ENCODE measurements at regions not wholly inside any gene's neighbourhood (a gene's known extent, or its start where the extent isn't known, plus 50 kb on each side); places are given as distances from the start of the nearest gene placed in this dataset.
A peak's percentile ranks its signal among the peaks of the same experiment; 100 is the strongest.

DNA sequence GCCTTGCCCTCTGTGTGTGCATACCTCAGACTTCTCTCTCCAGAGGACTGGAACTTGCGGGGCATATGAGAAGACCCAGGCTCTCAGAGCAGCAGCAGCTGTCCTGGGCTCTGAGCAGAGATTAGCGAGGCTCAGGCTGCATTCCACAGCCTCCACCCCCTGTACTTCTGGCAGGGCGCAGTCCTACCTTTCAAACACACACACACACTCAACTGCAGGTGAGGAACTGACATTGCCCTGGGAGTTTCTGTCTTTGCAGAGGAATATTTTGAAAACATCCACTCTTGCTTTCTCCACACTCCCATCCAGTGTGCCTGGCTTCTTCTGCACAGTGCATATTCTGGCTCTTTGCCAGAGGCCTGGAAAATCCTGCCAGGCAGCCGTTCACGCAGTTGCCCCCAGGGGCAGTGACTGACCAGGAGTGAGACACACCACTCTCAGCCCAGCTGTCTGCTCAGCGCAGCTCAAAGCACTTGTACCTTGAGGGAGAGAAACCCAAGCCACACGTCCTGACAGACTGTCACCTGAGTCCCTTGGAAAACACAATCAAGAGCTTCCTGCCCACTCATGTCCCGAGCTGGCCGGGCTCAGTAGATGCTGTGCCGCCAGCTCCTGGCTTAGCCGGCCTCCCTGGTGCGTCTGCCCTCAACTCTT, 460.8 kb downstream of the RNF144A start:
- intact Hi-C loops (cut with micrococcal nuclease) (no loop called here), in situ Hi-C loops (cut with MboI) (no loop called here)
- DNase-seq (ENCODE audit: extremely low read depth in 1 of 4, low spot score in 3 of 4): no peak
- H3K9me3 ChIP-seq (replicated peaks; ENCODE audit: control insufficient read depth, insufficient read depth, low read depth, low read length): no peaks in the 10 kb centered on the region
- CTCF ChIA-PET (ENCODE audit: low intra/inter-chr PET ratio): interaction anchor here (0.6 kb wide), 1 partner anchor 277 kb away, joined by 3 read pairs; no protein-coding TSS in a partner anchor
- no peaks in the 10 kb centered on the region for H4K20me1 ChIP-seq (replicated peaks; ENCODE audit: control insufficient read depth, insufficient read depth, low read length)
- H2AFZ ChIP-seq (ENCODE audit: low read depth, low read length): no peak overlapping the region
- no peak overlapping the region for H3K27ac ChIP-seq (ENCODE audit: extremely low read depth, low read depth, low read length)
- no peaks in the 10 kb centered on the region for H3K36me3 ChIP-seq (ENCODE audit: control insufficient read depth, insufficient read depth, low read length)
- TF ChIP-seq SIX5 (IDR thresholded peaks at IDR 0.05; ENCODE audit: borderline replicate concordance in 1 of 2, insufficient read depth in 1 of 2, low read depth in 1 of 2, low read length in 2 of 2) (no peak), NFIC (IDR thresholded peaks at IDR 0.05) (peak; percentile 83)
- no peak overlapping the region for H3K4me2 ChIP-seq (ENCODE audit: insufficient read depth, low read length)
- no peak overlapping the region for H3K4me3 ChIP-seq
- no peak overlapping the region; a peak in 1 of 4 replicates for H3K9ac ChIP-seq (ENCODE audit: insufficient read depth in 1 of 2, low read depth in 2 of 2, low read length in 2 of 2)
- no peaks in the 10 kb centered on the region for H3K9me1 ChIP-seq (ENCODE audit: control insufficient read depth, insufficient read depth, low read length)
- H3K79me2 ChIP-seq (ENCODE audit: control insufficient read depth, insufficient read depth, low read length): no peaks in the 10 kb centered on the region
- FAIRE-seq: no peak
- H3K27me3 ChIP-seq (ENCODE audit: control insufficient read depth in 2 of 2, insufficient read depth in 2 of 2, low read length in 2 of 2): no peaks in the 10 kb centered on the region
- POLR2A ChIA-PET: interaction anchor here (1.3 kb wide), 1 partner anchor 14 kb away, joined by 3 read pairs; no protein-coding TSS in a partner anchor
- no TSS peak for BruUV-seq (replicated peaks)
- no peak for ATAC-seq
- no peaks in the 10 kb centered on the region for H3K4me1 ChIP-seq (replicated peaks in 1 of 2; ENCODE audit: control insufficient read depth in 2 of 2, insufficient read depth in 2 of 2, low read length in 2 of 2)
- WGBS (ENCODE audit: insufficient coverage, low coverage, missing lambda C conversion rate): 0% methylated on average over 12 of the region's 12 CpGs

DNA sequence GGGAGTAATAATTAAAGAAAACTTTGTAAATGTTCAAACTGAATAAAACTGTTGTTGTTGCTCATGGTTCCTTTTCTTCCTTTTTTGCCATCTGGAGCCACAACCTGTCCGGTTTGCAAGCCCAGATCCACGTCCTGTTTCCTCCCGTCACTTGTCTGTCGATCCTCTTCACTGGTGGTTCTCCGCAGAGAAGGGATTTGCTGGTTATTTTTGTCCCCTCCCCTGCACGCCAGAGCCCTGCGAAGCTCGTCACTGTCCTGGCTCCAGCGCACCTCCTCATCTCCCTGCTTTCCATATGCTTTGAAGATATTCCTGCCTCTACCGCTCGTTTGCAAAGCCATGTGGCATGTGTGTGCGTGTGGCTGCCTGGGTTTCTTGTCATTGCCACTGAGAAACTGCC, 461.4 kb downstream of the RNF144A start:
- ATAC-seq: no peak
- POLR2A ChIA-PET: interaction anchor here (1.3 kb wide), 1 partner anchor 14 kb away, joined by 3 read pairs; no protein-coding TSS in a partner anchor
- 0% methylated on average over 12 of the region's 12 CpGs for WGBS (ENCODE audit: insufficient coverage, low coverage, missing lambda C conversion rate)
- DNase-seq (ENCODE audit: extremely low read depth in 1 of 4, low spot score in 3 of 4): no peak
- H4K20me1 ChIP-seq (replicated peaks; ENCODE audit: control insufficient read depth, insufficient read depth, low read length): no peaks in the 10 kb centered on the region
- intact Hi-C loops (cut with micrococcal nuclease): no loop called here
- no peak overlapping the region for H3K9ac ChIP-seq (ENCODE audit: insufficient read depth in 1 of 2, low read depth in 2 of 2, low read length in 2 of 2)
- no peaks in the 10 kb centered on the region for H3K4me1 ChIP-seq (replicated peaks in 1 of 2; ENCODE audit: control insufficient read depth in 2 of 2, insufficient read depth in 2 of 2, low read length in 2 of 2)
- no peak overlapping the region for H3K4me2 ChIP-seq (ENCODE audit: insufficient read depth, low read length)
- no peaks in the 10 kb centered on the region for H3K79me2 ChIP-seq (ENCODE audit: control insufficient read depth, insufficient read depth, low read length)
- no peak overlapping the region for H3K4me3 ChIP-seq
- FAIRE-seq: no peak
- no peaks in the 10 kb centered on the region for H3K9me1 ChIP-seq (ENCODE audit: control insufficient read depth, insufficient read depth, low read length)
- BruUV-seq (replicated peaks): no TSS peak
- H3K27ac ChIP-seq (ENCODE audit: extremely low read depth, low read depth, low read length): no peak overlapping the region
- no peaks in the 10 kb centered on the region for H3K9me3 ChIP-seq (replicated peaks; ENCODE audit: control insufficient read depth, insufficient read depth, low read depth, low read length)
- no peaks in the 10 kb centered on the region for H3K27me3 ChIP-seq (ENCODE audit: control insufficient read depth in 2 of 2, insufficient read depth in 2 of 2, low read length in 2 of 2)
- in situ Hi-C loops (cut with MboI): no loop called here
- no peak for TF ChIP-seq ZKSCAN3 (CRISPR knock-in tag; IDR thresholded peaks at IDR 0.05)
- TF ChIP-seq, protein P1, sequence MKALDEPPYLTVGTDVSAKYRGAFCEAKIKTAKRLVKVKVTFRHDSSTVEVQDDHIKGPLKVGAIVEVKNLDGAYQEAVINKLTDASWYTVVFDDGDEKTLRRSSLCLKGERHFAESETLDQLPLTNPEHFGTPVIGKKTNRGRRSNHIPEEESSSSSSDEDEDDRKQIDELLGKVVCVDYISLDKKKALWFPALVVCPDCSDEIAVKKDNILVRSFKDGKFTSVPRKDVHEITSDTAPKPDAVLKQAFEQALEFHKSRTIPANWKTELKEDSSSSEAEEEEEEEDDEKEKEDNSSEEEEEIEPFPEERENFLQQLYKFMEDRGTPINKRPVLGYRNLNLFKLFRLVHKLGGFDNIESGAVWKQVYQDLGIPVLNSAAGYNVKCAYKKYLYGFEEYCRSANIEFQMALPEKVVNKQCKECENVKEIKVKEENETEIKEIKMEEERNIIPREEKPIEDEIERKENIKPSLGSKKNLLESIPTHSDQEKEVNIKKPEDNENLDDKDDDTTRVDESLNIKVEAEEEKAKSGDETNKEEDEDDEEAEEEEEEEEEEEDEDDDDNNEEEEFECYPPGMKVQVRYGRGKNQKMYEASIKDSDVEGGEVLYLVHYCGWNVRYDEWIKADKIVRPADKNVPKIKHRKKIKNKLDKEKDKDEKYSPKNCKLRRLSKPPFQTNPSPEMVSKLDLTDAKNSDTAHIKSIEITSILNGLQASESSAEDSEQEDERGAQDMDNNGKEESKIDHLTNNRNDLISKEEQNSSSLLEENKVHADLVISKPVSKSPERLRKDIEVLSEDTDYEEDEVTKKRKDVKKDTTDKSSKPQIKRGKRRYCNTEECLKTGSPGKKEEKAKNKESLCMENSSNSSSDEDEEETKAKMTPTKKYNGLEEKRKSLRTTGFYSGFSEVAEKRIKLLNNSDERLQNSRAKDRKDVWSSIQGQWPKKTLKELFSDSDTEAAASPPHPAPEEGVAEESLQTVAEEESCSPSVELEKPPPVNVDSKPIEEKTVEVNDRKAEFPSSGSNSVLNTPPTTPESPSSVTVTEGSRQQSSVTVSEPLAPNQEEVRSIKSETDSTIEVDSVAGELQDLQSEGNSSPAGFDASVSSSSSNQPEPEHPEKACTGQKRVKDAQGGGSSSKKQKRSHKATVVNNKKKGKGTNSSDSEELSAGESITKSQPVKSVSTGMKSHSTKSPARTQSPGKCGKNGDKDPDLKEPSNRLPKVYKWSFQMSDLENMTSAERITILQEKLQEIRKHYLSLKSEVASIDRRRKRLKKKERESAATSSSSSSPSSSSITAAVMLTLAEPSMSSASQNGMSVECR (CRISPR knock-in tag; IDR thresholded peaks at IDR 0.05): no peak
- no peak for TF ChIP-seq POU5F1 (IDR thresholded peaks at IDR 0.05; ENCODE audit: borderline replicate concordance, low read depth, low read length, partially characterized antibody)
- no peak overlapping the region for H2AFZ ChIP-seq (ENCODE audit: low read depth, low read length)
- CTCF ChIA-PET (ENCODE audit: low intra/inter-chr PET ratio): no interaction called here
- H3K36me3 ChIP-seq (ENCODE audit: control insufficient read depth, insufficient read depth, low read length): no peaks in the 10 kb centered on the region

All from K562 (cell line).